HEK293 (cell line): ENCODE measurements at regions not wholly inside any gene's neighbourhood (a gene's known extent, or its start where the extent isn't known, plus 50 kb on each side); places are given as distances from the start of the nearest gene placed in this dataset.

Experiments used
- CTCF ChIA-PET: fragments of 350-600 bp; formaldehyde crosslinking; extraction: SDS; loops from one replicate; lab custom pipeline; 2021; ENCODE audit warnings: antibody characterized with exemption; lab: Yijun Ruan, JAX
- POLR2A ChIA-PET: fragments of 300-600 bp; formaldehyde crosslinking; extraction: SDS; loops from one replicate; lab custom pipeline; 2020; ENCODE audit warnings: antibody characterized with exemption, inconsistent platforms; lab: Yijun Ruan, JAX
- H3K27ac ChIP-seq: fragments of 200-500 bp; sonication (Bioruptor generic); 2 replicates; pipeline ENCODE4 v1.5.1; 2014; ENCODE audit warnings: low read depth, low read length, control low read depth, inconsistent platforms; ENCODE audit errors: extremely low read depth
- H3K36me3 ChIP-seq, 2 experiments: fragments of 200-500 bp in 1 of 2; sonication (Bioruptor generic) in 1 of 2; 1 replicate in 1 of 2; 2 replicates in 1 of 2; pipeline ENCODE4 v1.5.1; 2014 to 2017; ENCODE audit warnings: inconsistent platforms in 2 of 2, low read length in 2 of 2; ENCODE audit not compliant: control insufficient read depth in 2 of 2, insufficient read depth in 1 of 2
- H3K4me1 ChIP-seq: fragments of 200-500 bp; sonication (Bioruptor generic); 2 replicates; pipeline ENCODE4 v1.5.1; 2014; ENCODE audit warnings: mild to moderate bottlenecking, low read length, inconsistent platforms; ENCODE audit not compliant: control insufficient read depth, insufficient read depth
- H3K4me3 ChIP-seq: 2 replicates; pipeline ENCODE4 v1.5.1; 2011; ENCODE audit warnings: low read depth, mild to moderate bottlenecking, control low read depth, low read length, moderate library complexity
- H3K9me3 ChIP-seq: fragments of 200-500 bp; sonication (Bioruptor generic); 2 replicates; pipeline ENCODE4 v1.5.1; 2014; ENCODE audit warnings: low read depth, low read length, inconsistent platforms; ENCODE audit not compliant: control insufficient read depth, insufficient read depth
- MEIS1 ChIP-seq: sonication (generic); formaldehyde crosslinking; IDR thresholded peaks from 2 replicates; pipeline ENCODE4 v1.8.1; 2022; ENCODE audit warnings: missing genetic modification reagents, mild to moderate bottlenecking, borderline replicate concordance
- PRDM10 ChIP-seq: fragments of 450-650 bp; formaldehyde crosslinking; IDR thresholded peaks from 2 replicates; pipeline ENCODE4 v1.5.1; 2016; ENCODE audit warnings: missing biosample characterization, missing genetic modification characterization
- PRDM6 ChIP-seq: fragments of 450-650 bp; formaldehyde crosslinking; IDR thresholded peaks from 2 replicates; pipeline ENCODE4 v1.5.1; 2017; ENCODE audit warnings: missing biosample characterization, missing genetic modification characterization
- SP3 ChIP-seq: fragments of 450-650 bp; formaldehyde crosslinking; IDR thresholded peaks from 2 replicates; pipeline ENCODE4 v1.5.1; 2016; ENCODE audit warnings: missing biosample characterization, missing genetic modification characterization
- YY2 ChIP-seq: fragments of 450-650 bp; formaldehyde crosslinking; IDR thresholded peaks from 2 replicates; pipeline ENCODE4 v1.5.1; 2016; ENCODE audit warnings: missing biosample characterization, missing genetic modification characterization
- ZBTB48 ChIP-seq: fragments of 450-650 bp; formaldehyde crosslinking; IDR thresholded peaks from 2 replicates; pipeline ENCODE4 v1.5.1; 2016; ENCODE audit warnings: missing biosample characterization, missing genetic modification characterization
- ZNF140 ChIP-seq: fragments of 450-650 bp; formaldehyde crosslinking; IDR thresholded peaks from 2 replicates; pipeline ENCODE4 v1.5.1; 2016; ENCODE audit warnings: missing biosample characterization, missing genetic modification characterization
- ZNF214 ChIP-seq: fragments of 450-650 bp; formaldehyde crosslinking; IDR thresholded peaks from 2 replicates; pipeline ENCODE4 v1.5.1; 2017; ENCODE audit warnings: missing biosample characterization, mild to moderate bottlenecking, missing genetic modification characterization, borderline replicate concordance
- ZNF266 ChIP-seq: fragments of 450-650 bp; formaldehyde crosslinking; IDR thresholded peaks from 2 replicates; pipeline ENCODE4 v1.5.1; 2016; ENCODE audit warnings: missing biosample characterization, missing genetic modification characterization, low read depth
- ZNF274 ChIP-seq, 2 experiments: fragments of 200-500 bp in 1 of 2; fragments of 450-650 bp in 1 of 2; sonication (Bioruptor generic) in 1 of 2; formaldehyde crosslinking in 1 of 2; IDR thresholded peaks; 2 replicates each; pipeline versions ENCODE4 v1.5.1 to v1.6.1; 2014 to 2016; ENCODE audit warnings: borderline replicate concordance in 1 of 2, inconsistent platforms in 1 of 2, low read length in 1 of 2, missing biosample characterization in 1 of 2, missing genetic modification characterization in 1 of 2
- ZNF341 ChIP-seq: fragments of 450-650 bp; formaldehyde crosslinking; IDR thresholded peaks from 2 replicates; pipeline ENCODE4; 2016; ENCODE audit warnings: low read depth, missing biosample characterization, missing genetic modification characterization
- ZNF610 ChIP-seq: fragments of 450-650 bp; formaldehyde crosslinking; IDR thresholded peaks from 2 replicates; pipeline ENCODE4 v1.5.1; 2016; ENCODE audit warnings: missing biosample characterization, missing genetic modification characterization, borderline replicate concordance
- ZNF639 ChIP-seq: fragments of 450-650 bp; formaldehyde crosslinking; IDR thresholded peaks from 2 replicates; pipeline ENCODE4 v1.5.1; 2016; ENCODE audit warnings: missing biosample characterization, missing genetic modification characterization
- ZNF660 ChIP-seq: fragments of 450-650 bp; IDR thresholded peaks from 2 replicates; pipeline ENCODE4 v1.5.1; 2018; ENCODE audit warnings: missing biosample characterization, mild to moderate bottlenecking, missing genetic modification characterization
- ZNF707 ChIP-seq: fragments of 450-650 bp; formaldehyde crosslinking; IDR thresholded peaks from 2 replicates; pipeline ENCODE4 v1.5.1; 2016; ENCODE audit warnings: missing biosample characterization, missing genetic modification characterization
- ZNF76 ChIP-seq: fragments of 450-650 bp; formaldehyde crosslinking; IDR thresholded peaks from 2 replicates; pipeline ENCODE4; 2016; ENCODE audit warnings: low read depth, missing biosample characterization, missing genetic modification characterization, borderline replicate concordance
- ZNF776 ChIP-seq: fragments of 450-650 bp; formaldehyde crosslinking; IDR thresholded peaks from 2 replicates; pipeline ENCODE4 v1.5.0; 2017; ENCODE audit warnings: missing biosample characterization, missing genetic modification characterization, borderline replicate concordance
- ZNF843 ChIP-seq: fragments of 450-650 bp; formaldehyde crosslinking; IDR thresholded peaks from 2 replicates; pipeline ENCODE4 v1.5.1; 2016; ENCODE audit warnings: missing biosample characterization, missing genetic modification characterization
- TF ChIP-seq, protein P1 (sequence below): fragments of 450-650 bp; formaldehyde crosslinking; IDR thresholded peaks from 2 replicates; pipeline ENCODE4 v1.5.1; 2016; ENCODE audit warnings: missing biosample characterization, missing genetic modification characterization
- TF ChIP-seq, protein P2 (sequence below): fragments of 450-650 bp; formaldehyde crosslinking; IDR thresholded peaks from 2 replicates; pipeline ENCODE4 v1.5.1; 2016; ENCODE audit warnings: missing biosample characterization, missing genetic modification characterization

DNA sequence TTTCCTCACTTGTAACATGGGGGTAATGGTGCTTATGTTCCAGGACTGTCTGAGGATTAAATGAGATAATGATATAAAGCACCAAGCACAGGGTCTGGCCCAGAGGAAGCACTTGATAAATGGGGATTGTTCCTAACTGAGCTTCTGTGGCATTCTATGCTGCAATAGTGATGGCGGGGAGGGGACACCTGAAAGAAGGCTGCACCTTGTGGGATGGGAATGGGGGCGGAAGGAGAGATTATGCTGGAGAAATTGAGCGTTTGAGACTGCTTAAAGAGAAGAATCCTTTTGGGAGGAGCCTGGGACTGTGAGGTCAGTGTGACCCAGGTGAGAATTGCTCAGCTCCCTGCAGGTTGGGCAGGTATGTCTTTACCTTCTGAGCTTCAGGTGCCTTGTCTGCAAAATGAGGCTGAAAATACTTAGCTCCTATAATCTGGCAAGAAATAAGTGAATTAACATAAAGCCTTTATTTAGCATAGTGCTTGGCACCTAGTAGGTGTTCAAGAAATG, 55.9 kb upstream of the CTPS1 start:
- CTCF ChIA-PET = interaction anchor here (0.5 to 1.9 kb wide), 5 partner anchors 25 to 149 kb away, joined by 3 to 4 read pairs (median 3); no protein-coding TSS in a partner anchor
- POLR2A ChIA-PET = no interaction called here

More for the DNA sequence above, 55.9 kb upstream of the CTPS1 start:
- H3K36me3 ChIP-seq = no peaks in the 10 kb centered on the region
- H3K4me1 ChIP-seq = no peaks in the 10 kb centered on the region
- TF ChIP-seq ZNF776 (tag by site-specific recombination) (no peak), PRDM10 (tag by site-specific recombination) (no peak), ZNF660 (tag by site-specific recombination) (no peak), ZNF610 (tag by site-specific recombination) (no peak), ZBTB48 (tag by site-specific recombination) (no peak), ZNF266 (no peak), SP3 (tag by site-specific recombination) (no peak), ZNF140 (tag by site-specific recombination) (no peak), ZNF214 (tag by site-specific recombination) (no peak), YY2 (no peak), ZNF341 (no peak), ZNF639 (tag by site-specific recombination) (no peak), MEIS1 (no peak), PRDM6 (tag by site-specific recombination) (no peak), ZNF274 (IDR thresholded peaks at IDR 0.05; ENCODE audit: low read length) (no peak), ZNF274 (tag by site-specific recombination; IDR thresholded peaks at IDR 0.05; ENCODE audit: borderline replicate concordance) (no peak), ZNF76 (no peak), ZNF843 (tag by site-specific recombination) (no peak), ZNF707 (no peak)
- TF ChIP-seq, protein P1, sequence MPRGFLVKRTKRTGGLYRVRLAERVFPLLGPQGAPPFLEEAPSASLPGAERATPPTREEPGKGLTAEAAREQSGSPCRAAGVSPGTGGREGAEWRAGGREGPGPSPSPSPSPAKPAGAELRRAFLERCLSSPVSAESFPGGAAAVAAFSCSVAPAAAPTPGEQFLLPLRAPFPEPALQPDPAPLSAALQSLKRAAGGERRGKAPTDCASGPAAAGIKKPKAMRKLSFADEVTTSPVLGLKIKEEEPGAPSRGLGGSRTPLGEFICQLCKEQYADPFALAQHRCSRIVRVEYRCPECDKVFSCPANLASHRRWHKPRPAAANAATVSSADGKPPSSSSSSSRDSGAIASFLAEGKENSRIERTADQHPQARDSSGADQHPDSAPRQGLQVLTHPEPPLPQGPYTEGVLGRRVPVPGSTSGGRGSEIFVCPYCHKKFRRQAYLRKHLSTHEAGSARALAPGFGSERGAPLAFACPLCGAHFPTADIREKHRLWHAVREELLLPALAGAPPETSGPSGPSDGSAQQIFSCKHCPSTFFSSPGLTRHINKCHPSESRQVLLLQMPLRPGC (tag by site-specific recombination) = no peak
- TF ChIP-seq, protein P2, sequence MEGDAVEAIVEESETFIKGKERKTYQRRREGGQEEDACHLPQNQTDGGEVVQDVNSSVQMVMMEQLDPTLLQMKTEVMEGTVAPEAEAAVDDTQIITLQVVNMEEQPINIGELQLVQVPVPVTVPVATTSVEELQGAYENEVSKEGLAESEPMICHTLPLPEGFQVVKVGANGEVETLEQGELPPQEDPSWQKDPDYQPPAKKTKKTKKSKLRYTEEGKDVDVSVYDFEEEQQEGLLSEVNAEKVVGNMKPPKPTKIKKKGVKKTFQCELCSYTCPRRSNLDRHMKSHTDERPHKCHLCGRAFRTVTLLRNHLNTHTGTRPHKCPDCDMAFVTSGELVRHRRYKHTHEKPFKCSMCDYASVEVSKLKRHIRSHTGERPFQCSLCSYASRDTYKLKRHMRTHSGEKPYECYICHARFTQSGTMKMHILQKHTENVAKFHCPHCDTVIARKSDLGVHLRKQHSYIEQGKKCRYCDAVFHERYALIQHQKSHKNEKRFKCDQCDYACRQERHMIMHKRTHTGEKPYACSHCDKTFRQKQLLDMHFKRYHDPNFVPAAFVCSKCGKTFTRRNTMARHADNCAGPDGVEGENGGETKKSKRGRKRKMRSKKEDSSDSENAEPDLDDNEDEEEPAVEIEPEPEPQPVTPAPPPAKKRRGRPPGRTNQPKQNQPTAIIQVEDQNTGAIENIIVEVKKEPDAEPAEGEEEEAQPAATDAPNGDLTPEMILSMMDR (tag by site-specific recombination) = no peak
- H3K4me3 ChIP-seq = no peak overlapping the region
- H3K27ac ChIP-seq = no peak overlapping the region
- H3K9me3 ChIP-seq = no peaks in the 10 kb centered on the region
